Neuronal stem cell (in vitro differentiated cells): ENCODE measurements at regions not wholly inside any gene's neighbourhood (a gene's known extent, or its start where the extent isn't known, plus 50 kb on each side); places are given as distances from the start of the nearest gene placed in this dataset.

Source experiments
- DNase-seq: peaks from one replicate; pipeline ENCODE4 v3.0.0-alpha.2; 2013; ENCODE audit warnings: low spot score
- H2AFZ ChIP-seq: one replicate; pipeline ENCODE4 v1.6.1; 2013; ENCODE audit warnings: mild to moderate bottlenecking, low read length, inconsistent platforms
- H2AK5ac ChIP-seq: 2 replicates; pipeline ENCODE4 v1.6.1; 2013; ENCODE audit warnings: low read depth, mild to moderate bottlenecking, inconsistent platforms, low read length, moderate library complexity, mixed read lengths
- H2BK120ac ChIP-seq: 2 replicates; pipeline ENCODE4 v1.6.1; 2013; ENCODE audit warnings: low read depth, mild to moderate bottlenecking, inconsistent platforms, low read length, moderate library complexity, mixed read lengths
- H2BK12ac ChIP-seq: one replicate; pipeline ENCODE4 v1.6.1; 2013; ENCODE audit warnings: low read length, inconsistent platforms
- H2BK15ac ChIP-seq: 2 replicates; pipeline ENCODE4 v1.6.1; 2013; ENCODE audit warnings: mild to moderate bottlenecking, low read length, inconsistent platforms, mixed read lengths
- H2BK5ac ChIP-seq: one replicate; pipeline ENCODE4 v1.6.1; 2013; ENCODE audit warnings: inconsistent platforms, mild to moderate bottlenecking, low read length, moderate library complexity
- H3K14ac ChIP-seq: one replicate; pipeline ENCODE4 v1.6.1; 2013; ENCODE audit warnings: low read length, inconsistent platforms
- H3K18ac ChIP-seq: 2 replicates; pipeline ENCODE4 v1.6.1; 2013; ENCODE audit warnings: low read length, inconsistent platforms
- H3K23ac ChIP-seq: 2 replicates; pipeline ENCODE4 v1.6.1; 2013; ENCODE audit warnings: low read depth, mild to moderate bottlenecking, mixed read lengths, low read length, inconsistent platforms; ENCODE audit not compliant: poor library complexity
- H3K27ac ChIP-seq: replicated peaks from 3 replicates; pipeline ENCODE4 v1.5.1; 2013; ENCODE audit warnings: low read length, inconsistent platforms
- H3K27me3 ChIP-seq, 3 experiments: 2 replicates each; pipeline ENCODE4 v1.6.1; 2013; ENCODE audit warnings: low read length in 3 of 3, mild to moderate bottlenecking in 2 of 3, inconsistent platforms in 1 of 3, low read depth in 1 of 3, mixed read lengths in 1 of 3, moderate library complexity in 1 of 3; ENCODE audit not compliant: control insufficient read depth in 3 of 3, insufficient read depth in 3 of 3
- H3K36me3 ChIP-seq, 2 donors: replicated peaks in 1 of 2; 2 replicates each; pipeline ENCODE4 v1.6.1; 2013; ENCODE audit warnings: low read length in 2 of 2; ENCODE audit not compliant: control insufficient read depth in 2 of 2, insufficient read depth in 2 of 2
- H3K4ac ChIP-seq: 2 replicates; pipeline ENCODE4 v1.6.1; 2013; ENCODE audit warnings: inconsistent platforms, mild to moderate bottlenecking, low read length, moderate library complexity
- H3K4me1 ChIP-seq, 2 donors: 1 replicate in 1 of 2; 2 replicates in 1 of 2; pipeline ENCODE4 v1.6.1; 2013; ENCODE audit warnings: low read length in 2 of 2, low read depth in 1 of 2; ENCODE audit not compliant: control insufficient read depth in 2 of 2, insufficient read depth in 1 of 2
- H3K4me2 ChIP-seq: one replicate; pipeline ENCODE4 v1.6.1; 2013; ENCODE audit warnings: mild to moderate bottlenecking, low read length, inconsistent platforms; ENCODE audit not compliant: insufficient read depth, poor library complexity, severe bottlenecking
- H3K4me3 ChIP-seq, 2 donors: 2 replicates each; pipeline ENCODE4 v1.5.1; 2013; ENCODE audit warnings: low read length in 2 of 2, mild to moderate bottlenecking in 2 of 2, inconsistent platforms in 1 of 2, moderate library complexity in 1 of 2
- H3K79me1 ChIP-seq: one replicate; pipeline ENCODE4 v1.6.1; 2013; ENCODE audit warnings: low read depth, mild to moderate bottlenecking, inconsistent platforms, low read length, moderate library complexity
- H3K9ac ChIP-seq: one replicate; pipeline ENCODE4 v1.6.1; 2013; ENCODE audit warnings: mild to moderate bottlenecking, low read depth, low read length, inconsistent platforms; ENCODE audit not compliant: poor library complexity
- H3K9me3 ChIP-seq, 2 donors: replicated peaks in 1 of 2; 2 replicates each; pipeline versions ENCODE3 to v1.6.1; 2013; ENCODE audit warnings: low read length in 2 of 2, mild to moderate bottlenecking in 2 of 2, inconsistent platforms in 1 of 2, low read depth in 1 of 2, mixed read lengths in 1 of 2, moderate library complexity in 1 of 2; ENCODE audit not compliant: control insufficient read depth in 2 of 2, insufficient read depth in 1 of 2
- H4K8ac ChIP-seq: one replicate; pipeline ENCODE4 v1.6.1; 2013; ENCODE audit warnings: low read depth, mild to moderate bottlenecking, inconsistent platforms, low read length, moderate library complexity
- H4K91ac ChIP-seq: one replicate; pipeline ENCODE4 v1.6.1; 2013; ENCODE audit warnings: low read length, low read depth, mild to moderate bottlenecking, inconsistent platforms; ENCODE audit not compliant: poor library complexity
- WGBS, 2 donors: extraction: QIAGEN DNeasy Blood & Tissue Kit; methylation state at CpG; one replicate each; pipeline ENCODE4 v1.1.7; 2013; ENCODE audit warnings: missing lambda C conversion rate in 2 of 2, mixed read lengths in 1 of 2; ENCODE audit not compliant: insufficient read length in 2 of 2, insufficient replicate concordance in 1 of 2; ENCODE audit errors: extremely low coverage in 2 of 2; 5-methylcytosine and 5-hydroxymethylcytosine counted together

GRCh38 chrX:34072906-34073305 lies 59.2 kb downstream of the FAM47A start:
- H3K4me3 ChIP-seq: no peak overlapping the region
- no peak overlapping the region for H4K91ac ChIP-seq

GRCh38 chrX:34063616-34064015 lies 68.5 kb downstream of the FAM47A start:
- Histone ChIP-seq H3K4me3 (no peak overlapping the region), H3K23ac (no peak overlapping the region), H2BK12ac (no peak overlapping the region), H3K4me1 (no peaks in the 10 kb centered on the region), H3K18ac (no peak overlapping the region), H2BK120ac (no peak overlapping the region), H4K91ac (no peak overlapping the region), H3K14ac (no peak overlapping the region), H4K8ac (no peak overlapping the region), H2BK15ac (no peak overlapping the region), H3K9ac (no peak overlapping the region), H3K79me1 (no peaks in the 10 kb centered on the region), H2AK5ac (no peak overlapping the region), H2AFZ (no peak overlapping the region), H3K36me3 (no peaks in the 10 kb centered on the region), H3K9me3 (no peaks in the 10 kb centered on the region), H2BK5ac (no peak overlapping the region), H3K27ac (no peak overlapping the region), H3K4me2 (no peak overlapping the region), H3K27me3 (no peaks in the 10 kb centered on the region), H3K4ac (no peak overlapping the region)
- WGBS, 2 donors: no CpG with 5 or more reads among the region's 1 CpG
- no peak for DNase-seq

More at GRCh38 chrX:34072906-34073305, 59.2 kb downstream of the FAM47A start:
- Histone ChIP-seq H2BK5ac (no peak overlapping the region), H3K79me1 (no peaks in the 10 kb centered on the region), H2AK5ac (no peak overlapping the region), H2BK120ac (no peak overlapping the region), H3K27ac (no peak overlapping the region), H3K9ac (no peak overlapping the region), H3K18ac (no peak overlapping the region), H3K4me1 (peaks cover 0 to 3% of the 10 kb centered on the region in 2 donors), H3K4me2 (no peak overlapping the region), H2BK12ac (no peak overlapping the region), H3K36me3 (no peaks in the 10 kb centered on the region), H3K23ac (no peak overlapping the region), H2AFZ (peak overlapping the region; percentile 13), H3K9me3 (no peaks in the 10 kb centered on the region), H3K4ac (no peak overlapping the region), H4K8ac (no peak overlapping the region), H2BK15ac (no peak overlapping the region), H3K14ac (no peak overlapping the region), H3K27me3 (no peaks in the 10 kb centered on the region)
- no peak for DNase-seq

GRCh38 chrX:34058005-34058404 lies 74.1 kb downstream of the FAM47A start:
- no peak overlapping the region for H3K4me3 ChIP-seq
- no CpG with 5 or more reads among the region's 2 CpGs for WGBS, 2 donors

GRCh38 chrX:34053931-34054330 lies 78.2 kb downstream of the FAM47A start:
- H4K8ac ChIP-seq: no peak overlapping the region

More at GRCh38 chrX:34058005-34058404, 74.1 kb downstream of the FAM47A start:
- Histone ChIP-seq H3K36me3 (no peaks in the 10 kb centered on the region), H2BK12ac (no peak overlapping the region), H3K18ac (no peak overlapping the region), H4K91ac (no peak overlapping the region), H3K4me2 (no peak overlapping the region), H3K4ac (no peak overlapping the region), H3K4me1 (peaks cover 0 to 1% of the 10 kb centered on the region in 2 donors), H3K23ac (no peak overlapping the region), H3K9ac (no peak overlapping the region), H2AFZ (peak overlapping the region; percentile 29), H2AK5ac (no peak overlapping the region), H2BK120ac (no peak overlapping the region), H3K27ac (no peak overlapping the region), H4K8ac (no peak overlapping the region), H3K14ac (no peak overlapping the region), H2BK5ac (no peak overlapping the region), H3K9me3 (no peaks in the 10 kb centered on the region), H3K79me1 (no peaks in the 10 kb centered on the region), H2BK15ac (no peak overlapping the region), H3K27me3 (no peaks in the 10 kb centered on the region)
- no peak for DNase-seq

More at GRCh38 chrX:34053931-34054330, 78.2 kb downstream of the FAM47A start:
- Histone ChIP-seq H2BK5ac (no peak overlapping the region), H2AFZ (peak overlapping the region; percentile 70), H3K4me3 (no peak overlapping the region), H2BK15ac (no peak overlapping the region), H3K14ac (no peak overlapping the region), H3K4me1 (peaks cover 0 to 1% of the 10 kb centered on the region in 2 donors), H3K27ac (no peak overlapping the region), H3K9ac (no peak overlapping the region), H2BK120ac (no peak overlapping the region), H2AK5ac (no peak overlapping the region), H3K4me2 (no peak overlapping the region), H2BK12ac (no peak overlapping the region), H3K36me3 (no peaks in the 10 kb centered on the region), H3K23ac (no peak overlapping the region), H4K91ac (no peak overlapping the region), H3K79me1 (no peaks in the 10 kb centered on the region), H3K9me3 (no peaks in the 10 kb centered on the region), H3K4ac (no peak overlapping the region), H3K27me3 (no peaks in the 10 kb centered on the region), H3K18ac (no peak overlapping the region)
- DNase-seq: no peak
- WGBS, 2 donors: no CpG with 5 or more reads among the region's 4 CpGs
